ENCODE measurements at regions not wholly inside any gene's neighbourhood (a gene's known extent, or its start where the extent isn't known, plus 50 kb on each side); places are given as distances from the start of the nearest gene placed in this dataset.

GRCh38 chr11:20238712-20239111, 78.4 kb upstream of the DBX1 start:
- TF ChIP-seq CTCF (IDR thresholded peaks at IDR 0.05; ENCODE audit: poor library complexity, severe bottlenecking) (no peak), POLR2AphosphoS5 (IDR thresholded peaks at IDR 0.05) (no peak)

Data from neural cell (in vitro differentiated cells).